GM21526 (cell line): ENCODE measurements at regions not wholly inside any gene's neighbourhood (a gene's known extent, or its start where the extent isn't known, plus 50 kb on each side); places are given as distances from the start of the nearest gene placed in this dataset.
"Not testable (repeated sequence)": the region's sequence is repeated elsewhere in the genome, so short reads cannot be mapped to it uniquely, and the experiment has no call there.

Experiments
- ATAC-seq: cut with Tn5 transposase; IDR thresholded peaks from one replicate; pipeline ENCODE4 v1.9.1; 2021; ENCODE audit warnings: moderate library complexity; ENCODE audit not compliant: unreplicated experiment, low FRiP score

DNA sequence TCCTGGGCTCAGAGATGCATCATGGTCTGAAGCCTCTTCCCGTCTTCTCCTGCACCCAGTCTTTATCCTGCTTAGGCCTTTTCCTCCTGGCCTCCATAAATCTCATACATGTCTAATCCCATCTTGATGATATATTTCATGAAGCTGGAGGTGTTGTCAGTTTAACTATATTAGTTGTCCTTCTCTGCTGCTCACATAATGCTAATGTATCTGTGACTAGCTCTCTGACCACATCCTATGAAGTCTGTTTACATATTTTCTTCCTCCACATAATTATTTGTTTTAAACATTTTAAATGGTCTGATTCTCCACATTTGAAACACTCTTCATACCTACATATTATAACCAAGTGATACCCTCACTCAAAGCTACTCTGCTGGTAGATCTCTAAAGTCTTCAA, 315.2 kb upstream of the RND3 start:
- no peak for ATAC-seq

DNA sequence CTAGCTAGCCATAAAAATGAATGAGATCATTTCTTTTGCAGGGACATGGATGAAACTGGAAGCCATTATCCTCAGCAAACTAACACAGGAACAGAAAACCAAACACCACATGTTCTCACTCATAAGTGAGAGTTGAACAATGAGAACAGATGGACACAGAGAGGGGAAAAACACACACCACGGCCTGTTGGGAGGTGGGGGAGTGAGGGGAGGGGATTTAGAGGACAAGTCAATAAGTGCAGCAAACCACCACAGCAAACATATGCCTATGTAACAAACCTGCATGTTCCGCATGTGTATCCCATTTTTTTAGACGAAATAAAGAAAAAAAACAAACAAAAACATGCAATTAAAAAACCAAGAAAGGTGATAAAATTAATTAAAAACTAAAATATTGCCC, 308.8 kb upstream of the RND3 start:
- not testable (repeated sequence) for ATAC-seq

DNA sequence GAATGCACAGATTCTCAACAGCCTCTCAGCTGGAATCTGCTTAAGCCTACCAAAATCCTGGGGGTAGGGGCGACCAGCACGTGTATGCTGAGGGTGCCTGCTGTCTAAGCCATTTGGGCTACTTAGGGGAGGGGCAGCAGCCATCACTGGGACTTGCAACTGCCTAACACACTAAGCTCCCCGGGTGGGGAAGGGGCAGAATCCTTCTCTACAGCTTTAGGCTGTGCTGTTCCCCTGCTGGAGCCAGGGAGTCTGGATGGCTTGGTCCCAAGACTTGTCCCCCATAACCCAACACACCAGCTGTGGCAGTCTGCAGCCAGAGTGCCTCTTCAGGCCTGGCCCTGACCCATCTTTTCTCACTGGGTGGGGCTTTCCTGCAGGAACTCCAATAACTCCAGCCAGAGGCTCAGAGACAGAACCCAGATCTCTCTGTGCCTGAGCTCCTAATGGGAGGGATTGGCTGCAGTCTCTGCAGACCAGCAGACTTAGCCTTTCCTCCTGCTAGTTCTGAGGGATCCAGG, 305.4 kb upstream of the RND3 start:
- no peak for ATAC-seq

DNA sequence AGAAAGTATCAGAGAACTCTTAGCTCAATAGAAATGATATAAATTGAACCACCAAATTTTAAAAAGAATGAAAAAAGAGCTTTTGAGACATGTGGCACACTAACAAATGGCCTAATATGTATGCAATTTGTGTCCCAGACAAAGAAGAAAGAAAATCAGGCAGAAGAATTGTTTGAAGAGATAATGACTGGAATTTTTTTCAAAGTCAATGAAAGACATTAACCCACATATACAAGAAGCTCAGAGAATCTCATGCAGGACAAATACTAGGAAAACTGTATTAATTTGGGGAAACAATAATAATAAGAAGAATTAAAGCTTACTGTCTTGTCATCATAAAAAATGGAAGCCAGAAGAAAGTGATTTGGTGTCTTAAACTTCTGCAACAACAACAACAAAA, 304.1 kb upstream of the RND3 start:
- ATAC-seq: no peak

DNA sequence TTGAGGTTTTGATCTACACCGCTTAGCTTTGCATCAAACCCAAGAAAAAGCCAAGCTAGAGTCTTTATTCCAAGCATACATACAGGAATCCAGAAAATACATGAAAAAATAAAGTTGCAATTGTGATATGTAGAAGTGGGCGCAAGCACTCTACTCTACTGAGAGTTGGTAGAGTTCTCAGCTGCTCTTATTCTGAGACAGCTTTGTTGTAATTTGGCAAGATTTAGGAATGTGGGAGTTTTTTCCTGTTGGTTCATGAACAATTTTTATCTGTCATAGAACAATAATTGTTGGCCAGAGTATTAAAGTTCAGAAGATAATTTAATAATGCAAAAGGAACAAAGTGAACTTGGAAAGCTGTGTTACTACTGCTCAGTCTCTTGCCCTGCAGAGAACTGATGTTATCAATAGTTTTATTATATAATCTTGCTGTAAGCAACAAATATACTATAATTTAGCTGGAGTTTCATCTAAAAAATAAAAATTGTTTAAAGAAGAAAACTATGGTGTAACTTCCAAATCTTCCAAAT, 302.0 kb upstream of the RND3 start:
- ATAC-seq: no peak

DNA sequence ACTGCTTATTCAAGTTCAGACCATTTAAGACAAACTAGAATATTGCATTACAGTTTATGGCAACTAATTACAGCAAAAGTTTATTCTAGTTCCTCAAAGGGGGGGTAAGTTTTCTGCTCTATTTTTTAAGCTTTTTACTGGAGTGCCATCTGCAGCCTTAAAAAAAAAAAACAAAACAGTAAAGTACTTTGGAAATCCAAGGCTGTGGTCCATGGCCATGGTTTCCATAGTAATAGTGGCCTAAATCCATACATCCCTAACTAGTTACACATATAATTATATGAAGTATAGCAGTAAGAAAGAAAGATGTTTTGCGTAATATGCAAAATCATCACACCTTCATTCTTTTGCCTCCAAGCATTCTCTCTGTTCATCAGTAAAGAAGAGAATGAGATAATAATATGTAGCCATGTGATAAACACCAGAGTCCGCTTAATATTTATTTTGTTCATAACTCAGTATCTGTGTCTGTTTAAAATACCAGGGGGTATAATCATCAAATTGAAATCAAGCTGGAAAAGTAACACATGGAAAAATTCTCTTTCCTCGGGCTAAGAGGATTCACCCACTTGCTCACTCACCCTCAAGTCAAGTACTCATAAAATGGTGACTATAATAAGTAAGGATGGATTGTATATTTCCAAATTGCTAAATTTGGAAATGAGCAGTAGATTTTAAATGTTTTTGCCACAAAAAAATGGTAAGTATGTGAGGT, 301.1 kb upstream of the RND3 start:
- ATAC-seq: no peak

DNA sequence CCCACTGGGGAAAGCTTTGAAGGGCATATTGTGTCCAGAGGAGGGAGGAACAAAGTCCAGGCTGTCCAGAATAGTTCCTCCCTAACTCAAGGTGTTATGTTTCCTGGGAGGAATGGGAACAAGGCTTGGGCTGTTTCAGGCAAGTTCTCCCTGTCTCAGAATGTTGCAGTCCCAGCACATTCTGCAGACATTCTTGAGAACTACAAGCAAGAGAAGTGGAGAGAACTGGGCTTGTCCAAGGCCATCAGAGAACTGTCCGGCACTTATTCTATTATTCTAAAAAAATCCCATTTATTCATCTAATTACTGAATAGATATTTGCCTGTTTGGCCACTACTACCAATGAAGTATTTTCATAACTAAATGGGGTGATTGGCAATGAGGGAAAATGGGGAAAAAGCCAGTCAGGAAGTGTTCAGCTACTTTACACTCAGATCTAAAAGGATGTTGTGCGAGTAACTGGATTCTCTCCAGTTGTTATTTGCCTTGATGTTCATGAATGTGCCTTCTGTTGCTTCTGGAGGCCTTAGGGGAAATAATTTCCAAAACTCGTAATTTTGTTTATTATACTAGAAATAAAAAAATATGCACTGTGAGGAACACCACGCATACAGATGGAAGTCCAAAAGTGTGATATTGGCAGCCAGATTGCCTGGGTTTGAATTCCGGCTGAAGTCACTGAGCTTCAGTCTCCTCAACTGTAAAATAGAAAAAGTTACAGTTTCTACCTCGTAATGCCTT, 300.1 kb upstream of the RND3 start:
- no peak for ATAC-seq

DNA sequence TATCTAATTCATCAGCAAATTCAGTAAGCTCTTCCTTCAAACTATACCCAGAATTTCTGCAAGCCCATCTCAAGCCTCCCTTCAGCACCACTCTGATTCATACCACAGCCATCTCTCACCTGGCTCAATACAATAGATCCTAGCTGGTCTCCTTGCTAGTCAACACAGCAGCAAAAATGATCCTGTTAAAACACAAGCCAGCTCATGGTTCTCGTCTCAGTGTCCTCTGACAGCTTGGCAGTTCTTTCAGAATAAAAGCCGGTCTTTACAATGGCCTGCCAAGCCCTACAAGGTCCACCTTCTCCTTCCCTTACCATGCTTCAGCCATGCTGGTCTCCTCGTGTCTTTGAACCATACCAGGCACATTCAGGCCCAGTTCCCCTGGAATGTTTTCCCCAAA, 296.9 kb upstream of the RND3 start:
- no peak for ATAC-seq

DNA sequence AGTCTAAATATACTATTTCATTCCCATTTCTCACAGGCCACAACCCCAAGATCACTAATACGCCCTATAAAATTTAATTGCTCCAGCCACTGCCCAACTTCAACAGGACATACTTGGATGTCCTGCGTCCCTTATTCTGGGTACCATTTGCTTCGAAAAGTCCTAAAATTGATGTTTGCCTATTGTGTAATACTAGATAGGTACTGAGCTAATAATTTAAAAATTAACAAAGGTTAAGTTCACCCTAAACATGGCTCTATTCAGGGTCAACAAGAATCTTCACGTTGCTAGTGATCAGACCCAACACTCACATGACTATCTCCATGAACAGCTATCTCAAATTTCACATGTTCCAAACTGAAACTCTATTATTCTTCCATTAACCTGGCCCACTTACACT, 296.4 kb upstream of the RND3 start:
- ATAC-seq: no peak

DNA sequence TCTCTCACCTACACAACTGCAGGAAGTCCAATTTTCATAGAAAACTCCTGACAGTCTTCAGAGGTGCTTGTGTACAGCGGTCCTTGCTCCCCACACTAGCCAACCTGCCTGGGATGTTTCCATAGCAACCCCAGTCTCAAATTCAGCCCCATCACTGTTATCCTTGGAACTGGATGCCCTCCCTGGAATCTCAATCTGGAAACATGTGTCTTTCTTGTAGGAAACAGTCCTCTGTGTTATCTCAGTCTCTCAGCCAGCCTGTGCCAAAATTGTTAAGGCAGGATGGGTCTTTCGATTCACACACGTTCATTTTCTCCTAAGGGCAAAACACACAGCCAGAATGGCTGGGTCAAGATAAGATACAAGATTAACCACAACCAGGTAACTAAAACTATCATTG, 295.5 kb upstream of the RND3 start:
- no peak for ATAC-seq

DNA sequence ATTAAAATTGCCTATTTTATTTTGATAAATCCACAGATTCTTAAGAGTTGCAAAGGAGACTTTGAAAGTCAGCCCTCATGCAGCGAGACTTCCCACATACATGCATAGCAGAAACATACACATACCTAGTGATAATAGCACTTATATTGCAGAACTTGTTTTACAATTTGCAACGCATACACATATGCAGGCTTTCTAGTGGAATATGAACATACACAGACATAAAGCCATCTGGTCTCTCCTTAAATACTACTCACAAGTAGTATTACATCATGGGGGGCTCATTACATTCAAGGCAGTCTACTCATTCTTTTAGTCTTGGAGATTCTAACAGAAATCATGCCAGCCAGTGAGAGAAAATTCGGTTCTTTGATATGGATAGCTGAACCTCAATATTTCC, 295.1 kb upstream of the RND3 start:
- ATAC-seq: no peak

DNA sequence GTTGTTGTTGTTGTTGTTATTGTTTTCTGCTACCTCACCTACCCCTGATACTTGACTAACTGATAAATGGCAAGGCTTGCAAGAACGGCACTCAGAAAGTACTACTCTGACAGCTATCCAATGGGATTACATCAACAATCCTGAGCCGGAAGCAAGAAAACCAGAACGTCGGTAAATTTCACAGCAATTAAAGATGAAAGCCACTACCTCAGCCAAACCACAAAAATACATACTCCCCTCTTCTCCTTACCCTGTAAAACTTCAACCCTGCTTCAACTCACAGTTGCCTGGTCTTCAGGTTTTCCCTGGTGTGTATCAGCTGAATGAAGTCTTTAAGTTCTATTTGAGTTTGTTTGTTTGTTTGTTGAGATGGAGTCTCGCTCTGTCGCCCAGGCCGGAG, 293.7 kb upstream of the RND3 start:
- ATAC-seq: no peak

DNA sequence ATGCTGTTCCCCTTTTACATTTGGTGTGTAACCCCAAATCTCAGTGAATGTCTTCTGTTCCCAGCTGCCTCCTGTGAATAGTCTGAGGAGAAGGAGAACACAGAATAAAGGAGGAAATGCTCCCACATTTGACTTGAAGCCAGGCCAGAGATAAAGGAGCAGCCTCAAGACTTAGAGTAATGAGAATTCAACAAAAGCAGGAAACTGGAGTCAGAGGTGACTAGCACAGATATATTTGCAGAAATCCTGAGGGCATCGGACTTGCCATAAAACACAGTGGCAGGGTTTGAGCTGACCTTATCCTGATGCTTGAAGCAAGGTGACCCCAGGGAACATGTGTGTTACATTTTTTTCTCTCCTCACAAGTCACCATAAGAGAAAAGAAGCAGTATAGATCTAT, 291.4 kb upstream of the RND3 start:
- no peak for ATAC-seq

DNA sequence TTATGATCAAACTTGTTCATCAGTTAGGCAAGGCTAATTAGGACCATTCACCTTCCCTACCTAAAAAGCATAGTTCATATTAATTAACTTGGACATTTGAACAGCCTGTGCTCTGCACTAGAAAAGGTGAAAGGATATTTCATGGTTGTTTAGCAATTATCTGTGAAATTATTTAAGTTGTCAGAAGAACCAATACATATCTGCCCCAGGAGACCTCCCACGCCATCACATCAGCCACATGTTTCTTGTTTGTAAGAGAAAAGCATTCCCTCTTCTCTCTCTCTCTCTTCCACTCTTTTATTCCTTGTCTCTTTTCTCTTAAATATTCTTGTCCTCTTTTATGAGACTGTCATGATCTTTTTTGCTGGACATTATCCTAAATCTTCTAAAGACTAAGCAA, 282.0 kb upstream of the RND3 start:
- no peak for ATAC-seq

DNA sequence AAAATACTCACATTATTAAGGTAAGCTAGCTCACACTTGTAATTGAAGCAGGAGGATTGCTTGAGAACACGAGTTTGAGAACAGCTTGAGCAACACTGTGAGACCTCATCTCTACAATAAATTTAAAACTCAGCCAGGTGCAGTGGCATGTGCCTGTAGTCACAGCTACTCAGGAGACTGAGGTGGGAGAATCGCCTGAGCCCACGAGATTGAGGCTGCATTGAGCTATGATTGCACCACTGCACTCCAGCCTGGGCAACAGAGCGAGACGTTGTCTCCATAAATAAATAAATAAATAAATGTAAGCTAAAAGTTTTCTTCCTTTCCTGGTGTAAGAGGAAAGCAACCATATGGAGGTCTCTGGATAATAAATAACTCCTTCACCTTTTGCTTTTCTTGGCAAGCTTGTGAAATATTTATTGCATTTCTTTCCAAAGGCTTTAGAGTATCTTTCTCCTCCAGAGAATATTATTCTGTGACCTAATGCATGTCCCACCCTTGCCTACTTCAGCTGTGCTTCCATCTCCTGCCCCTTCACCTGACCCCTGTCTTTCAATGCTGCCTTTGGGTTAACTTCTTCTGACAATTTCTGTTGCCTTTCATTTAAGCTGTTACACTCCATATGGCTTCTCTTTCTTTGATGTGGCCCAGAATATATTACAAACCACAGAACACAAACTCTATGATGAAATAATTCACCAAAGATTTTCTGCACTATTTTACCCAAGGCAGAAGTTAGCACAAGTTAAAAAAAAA, 280.7 kb upstream of the RND3 start:
- no peak for ATAC-seq

DNA sequence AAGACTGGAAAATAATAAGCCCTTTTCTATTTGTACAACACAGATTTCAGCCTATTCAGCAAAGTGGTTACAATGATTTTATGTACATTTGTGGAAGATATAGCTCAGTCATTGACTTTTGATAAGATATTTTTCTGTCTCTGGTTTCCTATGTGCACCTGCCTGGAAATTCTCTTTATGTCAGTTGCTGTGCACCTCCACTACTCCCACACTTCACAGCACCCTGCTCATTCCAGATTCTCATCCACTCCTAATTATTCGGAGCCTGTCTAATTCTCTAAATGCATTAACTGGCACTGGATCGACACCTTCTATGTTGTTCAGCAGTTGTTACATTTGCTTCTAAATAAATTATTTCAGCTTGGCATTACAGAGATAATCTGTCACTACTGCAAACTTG, 275.1 kb upstream of the RND3 start:
- no peak for ATAC-seq

DNA sequence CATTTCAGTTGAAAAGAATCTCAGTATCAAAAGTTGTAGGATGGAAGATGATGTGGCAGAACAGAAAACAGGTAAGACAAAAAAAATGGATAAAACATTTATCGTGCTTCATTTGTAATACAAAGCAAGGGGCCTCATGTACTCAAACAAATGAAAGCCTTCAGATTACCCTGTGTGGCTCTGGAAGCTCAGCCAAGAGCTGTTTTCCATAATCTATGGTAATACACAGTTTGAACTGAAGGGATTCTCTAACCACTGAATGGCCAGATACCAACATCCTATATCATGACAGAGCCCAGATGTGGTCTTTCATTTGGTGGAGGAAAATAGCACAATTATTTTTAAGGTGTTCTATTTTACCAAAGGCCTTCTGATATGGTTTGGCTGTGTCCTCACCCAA, 272.1 kb upstream of the RND3 start:
- ATAC-seq: no peak

DNA sequence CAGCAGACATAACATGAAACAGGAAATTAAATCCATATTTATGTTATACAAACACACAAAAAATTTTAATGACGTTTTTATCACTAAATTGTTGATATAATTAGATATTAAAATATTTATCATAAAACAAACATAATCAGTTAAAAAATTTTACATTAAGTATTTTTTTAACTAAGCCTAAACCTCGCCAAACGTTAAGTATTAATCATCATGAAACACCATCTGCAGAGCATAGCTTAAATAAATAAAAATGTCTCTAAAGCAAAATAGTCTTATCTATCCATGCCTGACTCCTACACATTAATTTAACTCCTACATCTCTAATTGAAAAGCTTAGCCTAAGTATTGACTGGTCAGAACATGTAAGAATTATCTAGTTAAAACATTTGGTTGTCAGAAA, 271.6 kb upstream of the RND3 start:
- ATAC-seq: no peak

DNA sequence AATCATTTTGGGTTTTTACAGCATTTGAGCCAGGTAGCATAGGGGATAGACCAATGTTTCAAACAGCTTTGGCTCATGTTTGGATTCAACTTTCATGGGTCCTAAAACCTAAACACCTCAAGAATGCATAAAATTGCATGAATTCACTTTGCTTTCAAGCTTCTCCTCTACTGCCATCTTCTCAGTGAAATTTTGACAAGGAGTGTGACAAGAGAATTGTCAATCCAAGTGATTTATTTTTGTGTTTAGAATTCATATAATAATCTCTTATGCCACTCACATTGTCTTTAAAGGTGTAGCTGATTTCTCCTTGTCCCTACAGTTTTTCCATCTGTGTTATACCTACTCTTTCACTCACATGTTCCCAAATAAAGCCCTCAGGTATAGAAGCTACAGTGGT, 264.8 kb upstream of the RND3 start:
- ATAC-seq: no peak

DNA sequence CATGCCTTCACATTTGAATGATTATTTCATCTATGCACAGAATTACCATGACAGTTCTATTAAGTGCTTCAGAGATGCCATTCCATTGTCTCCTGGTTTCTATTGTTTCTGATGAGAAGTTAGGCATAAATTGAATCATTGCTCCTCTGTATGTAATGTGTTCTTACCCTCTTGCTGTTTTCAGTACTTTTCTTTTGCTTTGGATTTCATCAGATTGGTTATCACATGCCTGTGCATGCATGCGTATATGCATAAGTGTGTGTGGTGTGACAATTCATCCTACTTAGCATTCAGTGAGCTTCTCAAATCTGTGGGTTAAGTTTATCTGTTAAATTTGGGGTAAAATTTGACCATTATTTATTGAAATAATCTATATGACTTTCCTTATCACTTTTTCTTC, 263.3 kb upstream of the RND3 start:
- ATAC-seq: no peak

DNA sequence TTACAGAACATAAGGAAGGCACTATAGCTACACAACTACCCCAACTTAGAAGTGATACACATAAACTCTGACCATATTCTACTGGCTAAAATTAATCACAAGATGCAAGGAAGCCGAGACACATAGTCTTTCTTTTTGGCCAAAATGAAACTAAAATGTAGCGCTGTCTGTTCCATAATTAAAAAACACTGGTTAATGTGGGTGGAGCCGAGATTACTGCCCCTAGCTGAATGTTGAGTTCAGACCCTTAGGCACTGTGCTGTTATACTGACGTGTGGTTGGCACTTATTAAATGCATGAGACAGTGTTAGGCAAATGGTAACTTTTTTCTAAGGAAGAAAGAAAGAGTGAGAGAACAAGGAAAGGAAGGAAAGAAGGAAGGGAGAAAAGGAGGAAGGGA, 254.6 kb upstream of the RND3 start:
- ATAC-seq: no peak
